ENCODE measurements at regions not wholly inside any gene's neighbourhood (a gene's known extent, or its start where the extent isn't known, plus 50 kb on each side); places are given as distances from the start of the nearest gene placed in this dataset.
"Not testable (repeated sequence)": the region's sequence is repeated elsewhere in the genome, so short reads cannot be mapped to it uniquely, and the experiment has no call there.

DNA sequence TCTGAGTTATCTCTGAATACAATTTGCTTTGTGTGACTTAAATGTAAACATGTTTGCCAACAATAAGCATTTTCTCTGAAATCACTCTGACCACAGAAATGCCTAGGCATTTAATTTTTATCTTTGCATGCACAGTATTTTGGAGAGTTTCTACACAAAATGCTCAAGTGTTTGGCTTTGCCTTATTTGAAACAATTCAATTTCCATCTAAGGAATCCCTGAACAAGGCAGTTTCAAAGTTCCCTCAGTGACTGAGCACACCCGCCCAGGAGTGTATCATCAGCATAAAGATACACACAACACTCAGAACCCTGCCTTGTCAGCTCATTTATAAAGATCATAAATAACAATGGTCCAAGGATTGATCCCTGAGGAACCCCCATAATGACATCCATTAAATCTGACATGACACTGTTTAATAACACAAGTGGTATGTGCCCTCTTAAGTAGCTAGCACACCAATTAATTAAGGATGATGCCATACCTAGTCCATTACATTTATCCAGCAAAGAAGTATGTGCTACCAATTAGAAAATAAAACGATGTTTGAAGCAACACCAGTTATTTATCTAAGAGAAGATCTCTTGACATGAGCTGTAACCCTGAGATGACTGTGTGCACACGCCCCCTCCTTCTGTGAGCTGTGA lies 585.8 kb downstream of the ADGRL2 start:
- DNase-seq: no peak

- DNase-seq: no peak
Measured at GRCh38 chr1:82384776-82385175, 584.0 kb downstream of the ADGRL2 start.

GRCh38 chr1:82377201-82377884 lies 576.6 kb downstream of the ADGRL2 start:
- DNase-seq: no peak

DNA sequence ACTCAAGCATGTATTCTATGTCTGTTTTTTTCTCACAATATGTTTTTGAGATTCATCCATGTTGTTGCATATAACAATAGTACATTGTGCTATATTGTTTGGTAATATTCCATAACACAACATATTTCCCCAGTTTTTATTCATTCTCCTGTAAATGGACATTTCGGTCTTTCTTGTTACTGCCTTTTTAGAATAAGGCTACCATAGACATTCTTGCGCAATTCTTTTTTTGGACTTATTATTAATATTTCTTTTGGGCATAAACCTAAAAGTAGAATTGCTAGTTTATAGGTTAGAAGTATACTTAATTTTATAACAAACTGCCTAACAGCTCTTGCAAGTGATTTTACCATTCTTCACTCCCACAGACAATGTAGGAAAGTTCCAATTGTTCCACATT lies 573.0 kb downstream of the ADGRL2 start:
- no peak for DNase-seq

GRCh38 chr1:82371844-82372498 lies 571.2 kb downstream of the ADGRL2 start:
- DNase-seq: no peak

- DNase-seq: no peak
Measured at GRCh38 chr1:82367456-82367855, 566.7 kb downstream of the ADGRL2 start.

DNA sequence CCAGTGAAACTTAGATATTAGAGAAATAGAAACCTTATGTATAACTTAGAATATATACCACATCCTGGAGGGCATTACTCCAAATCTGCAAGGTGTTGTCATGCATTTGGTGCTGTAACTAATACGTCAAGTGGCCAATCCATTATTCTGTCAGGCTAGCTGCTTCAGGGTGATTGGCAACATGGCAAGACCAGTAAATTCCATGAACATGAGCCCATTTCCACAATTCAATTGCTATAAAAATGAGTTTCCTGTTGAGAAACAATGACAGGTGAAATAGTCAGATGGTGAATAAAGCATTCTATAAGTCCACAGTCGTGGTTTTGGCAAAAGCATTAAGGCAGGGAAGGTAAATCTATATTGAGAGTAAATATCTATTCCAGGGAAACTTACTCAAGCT lies 566.0 kb downstream of the ADGRL2 start:
- DNase-seq: no peak

- not testable (repeated sequence) for DNase-seq
Measured at GRCh38 chr1:82359541-82359940, 558.8 kb downstream of the ADGRL2 start.

DNA sequence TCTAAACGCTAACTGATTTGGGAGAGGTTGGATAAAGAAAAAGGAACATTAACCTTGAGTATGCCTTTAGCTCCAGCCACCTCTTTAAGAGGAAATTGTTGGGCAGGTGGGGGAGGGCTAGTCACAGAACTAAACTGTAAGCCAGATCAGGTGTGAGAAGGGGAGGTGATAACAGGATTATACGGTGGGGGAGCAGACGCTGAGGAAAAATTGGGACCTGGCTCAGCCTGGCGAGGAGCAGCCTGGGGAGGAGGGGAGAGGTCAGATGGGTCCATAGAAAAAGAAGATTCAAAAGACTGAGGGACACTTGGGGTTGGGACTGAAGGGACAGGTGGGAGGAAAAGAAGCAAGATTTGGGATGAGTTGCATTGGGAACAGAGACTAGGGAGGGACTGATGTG lies 558.0 kb downstream of the ADGRL2 start:
- not testable (repeated sequence) for DNase-seq

DNA sequence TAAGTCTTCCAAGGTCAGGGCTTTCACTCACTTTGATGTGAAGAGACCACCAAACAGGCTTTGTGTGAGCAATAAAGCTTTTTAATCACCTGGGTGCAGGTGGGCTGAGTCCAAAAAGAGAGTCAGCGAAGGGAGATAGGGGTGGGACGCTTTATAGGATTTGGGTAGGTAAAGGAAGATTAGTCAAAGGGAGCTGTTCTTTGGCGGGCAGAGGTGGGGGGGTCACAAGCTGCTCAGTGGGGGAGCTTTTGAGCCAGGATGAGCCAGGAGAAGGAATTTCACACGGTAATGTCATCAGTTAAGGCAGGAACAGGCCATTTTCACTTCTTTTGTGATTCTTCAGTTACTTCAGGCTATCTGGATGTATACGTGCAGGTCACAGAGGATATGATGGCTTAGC lies 553.8 kb downstream of the ADGRL2 start:
- not testable (repeated sequence) for DNase-seq

DNA sequence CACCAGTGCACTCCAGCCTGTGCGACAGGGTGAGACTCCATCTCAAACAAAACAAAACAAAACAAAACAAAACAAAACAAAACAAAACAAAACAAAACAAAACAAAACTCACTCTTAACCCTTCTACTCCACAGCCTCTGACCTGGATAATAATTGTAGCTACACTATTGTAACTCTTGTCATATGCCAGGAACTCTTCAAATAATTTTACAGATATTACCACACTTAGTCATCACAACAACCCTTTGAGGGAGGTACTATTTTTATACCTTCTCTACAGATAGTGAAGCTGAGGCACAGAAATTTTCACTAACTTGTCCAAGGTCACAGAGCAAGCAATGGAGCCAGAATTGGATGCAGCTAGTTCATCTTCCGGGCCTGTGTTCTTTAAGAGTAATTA lies 547.8 kb downstream of the ADGRL2 start:
- DNase-seq: no peak

DNA sequence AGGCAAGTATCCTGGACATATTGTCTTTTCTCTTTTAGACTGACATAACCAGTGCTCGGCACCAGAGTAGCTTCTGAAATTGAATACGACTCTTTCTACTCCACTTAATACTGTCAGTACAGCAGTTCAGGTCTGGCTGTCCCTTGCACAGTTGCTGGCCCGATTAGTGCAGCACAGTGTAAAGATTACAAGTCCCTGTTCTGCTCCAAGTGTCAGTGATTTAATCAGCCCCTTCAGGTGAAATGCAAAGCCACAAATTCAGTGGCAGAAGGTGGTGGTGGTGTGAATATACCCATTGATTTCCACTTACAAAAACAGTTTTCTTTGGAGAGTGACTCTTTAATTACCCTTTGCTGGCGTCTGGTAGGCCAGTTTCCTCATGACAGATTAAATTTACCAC lies 545.4 kb downstream of the ADGRL2 start:
- DNase-seq: no peak

DNA sequence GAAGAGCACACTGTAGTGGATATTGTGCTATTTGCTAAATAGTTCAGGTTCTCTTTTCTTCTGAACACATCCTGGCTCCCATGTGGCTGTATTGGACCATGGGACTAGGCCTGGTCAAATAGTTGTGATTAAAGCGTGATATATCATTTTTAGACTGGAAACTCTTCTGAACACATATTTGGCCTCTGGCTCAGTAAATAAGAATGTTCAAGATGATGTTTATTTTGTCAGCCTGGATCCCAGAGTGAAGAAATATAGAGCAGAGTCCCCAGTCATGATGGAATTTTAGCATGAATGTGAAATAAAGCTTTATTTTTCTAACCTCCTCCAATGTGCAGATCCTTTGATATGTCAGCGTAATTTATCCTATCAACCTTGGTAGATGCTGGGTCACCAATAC lies 542.6 kb downstream of the ADGRL2 start:
- no peak for DNase-seq

DNA sequence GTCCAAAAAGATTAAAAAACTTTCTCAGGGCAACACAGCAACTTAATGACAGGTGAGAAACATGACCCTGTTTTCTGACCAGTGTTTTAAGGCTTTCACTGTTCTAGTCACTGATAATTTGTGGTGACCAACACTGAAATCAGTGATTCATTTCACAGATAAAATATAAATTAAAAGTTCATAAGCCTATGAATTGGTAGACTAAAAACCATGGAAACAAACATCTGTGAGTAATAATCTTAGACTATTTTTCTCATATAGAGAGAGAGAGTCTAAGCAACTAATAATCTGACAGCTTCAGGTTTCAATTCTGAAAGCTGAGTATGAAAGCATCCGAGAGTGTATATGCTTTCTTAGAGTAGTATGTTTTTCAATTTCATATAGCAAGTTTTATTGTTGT lies 536.9 kb downstream of the ADGRL2 start:
- no peak for DNase-seq

DNA sequence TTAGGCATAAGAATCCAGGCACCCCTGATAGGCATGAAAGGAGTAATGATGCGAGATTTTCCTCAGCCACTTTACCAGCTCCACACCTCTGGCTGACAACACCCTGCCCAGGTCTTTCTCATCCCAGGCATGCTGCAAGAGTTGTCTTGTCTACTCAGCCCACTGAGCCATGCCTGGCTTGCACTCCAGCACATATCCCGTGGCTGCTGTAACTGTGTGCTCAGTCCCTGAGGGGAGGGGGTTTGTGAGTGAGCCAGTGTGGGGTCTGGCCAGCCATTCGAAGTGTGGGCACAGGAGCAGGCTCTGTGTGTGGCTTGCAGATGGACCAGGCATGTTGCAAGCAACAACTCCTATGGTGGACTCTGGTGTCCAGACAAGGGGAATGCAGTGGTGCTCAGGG lies 529.6 kb downstream of the ADGRL2 start:
- no peak for DNase-seq

DNA sequence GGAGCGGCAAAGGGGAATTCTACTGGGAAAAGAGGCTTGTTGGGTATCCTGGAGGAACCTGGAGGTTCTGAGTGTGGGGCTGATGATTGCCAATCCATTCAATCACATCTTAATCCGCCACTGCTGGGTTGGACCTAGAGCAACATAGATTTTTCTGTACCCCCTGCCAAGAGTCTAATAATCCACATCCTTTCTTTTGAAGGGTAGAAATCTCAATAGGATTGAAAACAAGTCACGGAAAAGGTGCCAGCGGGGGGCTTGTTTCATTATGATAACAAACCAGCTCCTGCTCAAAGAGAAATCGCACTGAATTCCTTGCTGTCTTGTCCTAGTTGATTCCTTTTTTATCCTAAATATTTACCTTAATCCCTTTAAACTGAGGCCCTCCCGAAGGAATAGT lies 528.5 kb downstream of the ADGRL2 start:
- DNase-seq: no peak

DNA sequence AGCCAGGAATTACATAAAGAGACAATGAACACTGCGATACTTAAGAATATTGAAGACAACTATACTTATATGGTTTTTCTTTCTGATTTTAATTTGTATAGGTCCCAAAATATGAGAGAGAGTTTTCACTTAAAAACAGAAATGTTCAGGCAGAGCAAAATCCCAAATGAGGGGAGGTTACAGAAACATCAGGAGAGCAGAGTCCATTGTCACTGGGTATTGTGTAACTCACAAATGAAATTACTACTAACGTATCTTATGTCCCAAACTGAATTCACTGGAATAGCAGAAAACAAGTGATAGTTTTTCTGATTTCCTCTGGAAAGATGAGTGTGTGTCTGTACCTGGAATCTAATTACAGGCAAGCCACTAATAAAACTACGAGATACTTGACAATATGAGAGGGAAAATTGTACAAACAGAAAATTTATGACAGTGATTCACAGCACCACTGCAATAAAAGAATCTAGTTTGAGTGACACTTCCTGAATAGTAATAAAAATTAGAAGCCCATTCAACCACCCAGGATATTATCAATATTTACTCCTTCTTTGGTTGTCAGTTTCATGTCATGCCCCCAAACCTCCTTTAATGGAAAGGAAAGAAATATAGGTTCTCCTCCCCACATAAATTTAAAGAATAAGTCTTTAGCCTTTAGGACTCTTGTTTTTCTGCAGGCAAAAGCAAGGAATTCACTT lies 522.6 kb downstream of the ADGRL2 start:
- DNase-seq: no peak

- no peak for DNase-seq
Measured at GRCh38 chr1:82321794-82322193, 521.1 kb downstream of the ADGRL2 start.

DNA sequence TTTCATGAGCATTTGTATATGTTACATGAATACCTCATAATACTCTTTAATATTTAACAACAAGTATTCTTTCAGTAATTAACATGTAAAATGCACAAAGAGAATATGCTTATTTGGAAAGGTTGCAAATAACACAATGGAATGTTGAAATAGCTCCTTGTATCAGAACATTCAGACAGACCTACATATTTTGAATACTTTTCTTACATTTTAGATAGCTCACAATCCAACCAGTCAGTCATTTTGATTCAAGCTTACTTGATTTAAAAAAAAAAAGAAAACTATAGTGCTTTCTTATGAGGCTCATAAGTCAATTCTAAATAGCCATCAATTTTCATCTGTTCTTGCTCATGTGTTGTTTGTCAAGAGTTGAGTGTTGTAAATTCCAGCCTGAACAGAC lies 518.8 kb downstream of the ADGRL2 start:
- no peak for DNase-seq

GRCh38 chr1:82318921-82319320 lies 518.2 kb downstream of the ADGRL2 start:
- no peak for DNase-seq

- DNase-seq: no peak
Measured at GRCh38 chr1:82318265-82318664, 517.5 kb downstream of the ADGRL2 start.

GRCh38 chr1:82317671-82318070 lies 516.9 kb downstream of the ADGRL2 start:
- DNase-seq: no peak

GRCh38 chr1:82299656-82300055 lies 498.9 kb downstream of the ADGRL2 start:
- DNase-seq: no peak

- no peak for DNase-seq
Measured at GRCh38 chr1:82299056-82299455, 498.3 kb downstream of the ADGRL2 start.

Data from NCI-H2081 treated with DMSO at 0.1 percent for 48 hours (cell line).